ENCODE measurements at regions not wholly inside any gene's neighbourhood (a gene's known extent, or its start where the extent isn't known, plus 50 kb on each side); places are given as distances from the start of the nearest gene placed in this dataset.

DNA sequence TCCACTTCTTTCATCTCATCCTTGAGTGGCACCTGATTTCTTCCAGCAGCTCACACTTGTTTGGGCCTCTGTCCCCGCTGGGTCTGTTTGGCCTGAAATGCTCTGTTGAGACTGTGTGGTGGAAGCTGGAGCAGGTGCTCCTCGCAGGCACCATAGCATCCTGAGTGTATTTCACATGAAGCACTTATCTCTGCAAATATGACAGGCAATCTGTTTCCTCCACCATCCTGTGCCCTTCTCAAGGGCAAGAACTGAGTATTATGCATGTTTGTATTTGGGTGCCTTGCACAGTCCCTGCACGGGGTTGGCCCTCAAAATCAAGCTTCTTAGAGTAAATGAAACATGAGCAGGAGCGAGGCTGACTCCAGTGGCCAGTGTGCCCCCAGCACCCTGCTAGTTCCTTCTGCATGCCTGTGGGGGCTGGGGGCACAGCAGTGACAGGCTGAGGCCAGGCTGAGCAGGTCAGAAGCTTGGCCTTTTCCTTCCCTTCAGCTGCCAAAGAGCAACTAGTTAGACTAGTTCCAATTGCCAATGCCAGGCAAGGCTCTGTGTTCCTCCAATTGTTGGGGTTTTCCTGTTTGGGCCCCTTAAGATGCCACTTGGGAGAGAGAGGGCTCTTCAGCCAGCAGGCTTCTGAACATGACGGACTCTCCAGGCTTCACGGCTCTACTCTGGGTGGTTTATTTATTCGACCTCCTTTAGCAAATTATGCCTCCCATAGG, 129.6 kb upstream of the ATP1A1 start:
- DNase-seq, result no peak
- Histone ChIP-seq H3K4me1 (replicated peaks in 1 of 2) (no peaks in the 10 kb centered on the region), H3K27me3 (no peaks in the 10 kb centered on the region), H3K9me3 (replicated peaks in 1 of 3) (no peaks in the 10 kb centered on the region), H3K27ac (no peak overlapping the region), H3K36me3 (replicated peaks in 1 of 2) (no peaks in the 10 kb centered on the region), H3K4me3 (no peak overlapping the region)
- 62 to 73% (median 65%) methylated on average over 7 of the region's 7 CpGs for WGBS, 4 donors
- TF ChIP-seq, protein P1, sequence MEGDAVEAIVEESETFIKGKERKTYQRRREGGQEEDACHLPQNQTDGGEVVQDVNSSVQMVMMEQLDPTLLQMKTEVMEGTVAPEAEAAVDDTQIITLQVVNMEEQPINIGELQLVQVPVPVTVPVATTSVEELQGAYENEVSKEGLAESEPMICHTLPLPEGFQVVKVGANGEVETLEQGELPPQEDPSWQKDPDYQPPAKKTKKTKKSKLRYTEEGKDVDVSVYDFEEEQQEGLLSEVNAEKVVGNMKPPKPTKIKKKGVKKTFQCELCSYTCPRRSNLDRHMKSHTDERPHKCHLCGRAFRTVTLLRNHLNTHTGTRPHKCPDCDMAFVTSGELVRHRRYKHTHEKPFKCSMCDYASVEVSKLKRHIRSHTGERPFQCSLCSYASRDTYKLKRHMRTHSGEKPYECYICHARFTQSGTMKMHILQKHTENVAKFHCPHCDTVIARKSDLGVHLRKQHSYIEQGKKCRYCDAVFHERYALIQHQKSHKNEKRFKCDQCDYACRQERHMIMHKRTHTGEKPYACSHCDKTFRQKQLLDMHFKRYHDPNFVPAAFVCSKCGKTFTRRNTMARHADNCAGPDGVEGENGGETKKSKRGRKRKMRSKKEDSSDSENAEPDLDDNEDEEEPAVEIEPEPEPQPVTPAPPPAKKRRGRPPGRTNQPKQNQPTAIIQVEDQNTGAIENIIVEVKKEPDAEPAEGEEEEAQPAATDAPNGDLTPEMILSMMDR (IDR thresholded peaks at IDR 0.05), result no peak
- TF ChIP-seq POLR2A (IDR thresholded peaks at IDR 0.05), result no peak
- intact Hi-C loops (cut with DNase I), result no loop called here

DNA sequence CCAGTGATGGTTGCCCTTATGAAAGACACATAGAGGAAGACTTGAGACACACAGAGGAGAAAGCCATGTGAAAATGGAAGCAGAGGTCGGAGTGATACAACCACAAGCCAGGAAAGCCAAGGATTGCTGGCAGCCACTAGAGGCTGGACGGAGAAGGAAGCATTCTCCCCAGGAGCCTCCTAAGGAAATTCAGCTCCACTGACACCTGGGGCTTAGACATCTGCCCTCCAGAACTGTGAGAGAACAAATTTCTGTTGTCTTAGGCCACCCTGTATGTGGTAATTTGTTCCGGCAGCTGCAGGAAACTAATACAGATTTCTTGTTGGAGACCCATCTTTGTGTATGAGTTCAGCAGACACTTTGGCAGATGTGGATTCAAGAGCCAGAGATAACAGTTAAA, 126.9 kb upstream of the ATP1A1 start:
- Histone ChIP-seq H3K27me3 (no peaks in the 10 kb centered on the region), H3K27ac (no peak overlapping the region), H3K9me3 (replicated peaks in 1 of 3) (no peaks in the 10 kb centered on the region), H3K36me3 (replicated peaks in 1 of 2) (no peaks in the 10 kb centered on the region), H3K4me3 (no peak overlapping the region), H3K4me1 (replicated peaks in 1 of 2) (no peaks in the 10 kb centered on the region)
- TF ChIP-seq POLR2A (IDR thresholded peaks at IDR 0.05), result no peak
- TF ChIP-seq, protein P1 (IDR thresholded peaks at IDR 0.05), result no peak
- intact Hi-C loops (cut with DNase I), result no loop called here
- DNase-seq, result no peak
- WGBS, 4 donors, result 68 to 84% (median 78%) methylated on average over 3 of the region's 3 CpGs

DNA sequence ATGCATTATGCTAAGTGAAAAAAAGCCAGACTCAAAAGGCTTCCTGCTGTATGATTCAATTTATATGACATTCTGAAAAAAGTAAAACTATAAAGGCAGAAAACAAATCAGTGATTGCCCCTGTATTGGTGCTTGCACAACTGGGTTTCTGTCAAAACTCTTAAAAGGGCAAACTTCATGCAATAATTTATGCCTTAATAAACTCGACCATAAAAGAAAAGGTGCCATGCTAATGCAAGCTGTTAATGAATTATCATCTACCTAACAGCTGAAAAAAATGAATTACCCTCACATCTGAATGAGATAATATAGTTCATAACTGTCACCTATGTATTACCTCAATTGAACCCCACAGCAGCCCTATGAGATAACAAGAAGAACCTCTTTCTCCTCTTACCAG, 120.8 kb upstream of the ATP1A1 start:
- H3K4me1 ChIP-seq (replicated peaks in 1 of 2), result no peaks in the 10 kb centered on the region
- DNase-seq, result no peak
- WGBS, 4 donors, result 51 to 63% (median 56%) methylated on average over 1 of the region's 1 CpG
- no peak overlapping the region for H3K27ac ChIP-seq
- no peak overlapping the region for H3K4me3 ChIP-seq
- intact Hi-C loops (cut with DNase I), result no loop called here
- H3K36me3 ChIP-seq (replicated peaks in 1 of 2), result no peaks in the 10 kb centered on the region
- H3K27me3 ChIP-seq, result no peaks in the 10 kb centered on the region
- TF ChIP-seq, protein P1 (IDR thresholded peaks at IDR 0.05), result no peak
- no peak for TF ChIP-seq POLR2A (IDR thresholded peaks at IDR 0.05)
- H3K9me3 ChIP-seq (replicated peaks in 1 of 3), result no peaks in the 10 kb centered on the region

DNA sequence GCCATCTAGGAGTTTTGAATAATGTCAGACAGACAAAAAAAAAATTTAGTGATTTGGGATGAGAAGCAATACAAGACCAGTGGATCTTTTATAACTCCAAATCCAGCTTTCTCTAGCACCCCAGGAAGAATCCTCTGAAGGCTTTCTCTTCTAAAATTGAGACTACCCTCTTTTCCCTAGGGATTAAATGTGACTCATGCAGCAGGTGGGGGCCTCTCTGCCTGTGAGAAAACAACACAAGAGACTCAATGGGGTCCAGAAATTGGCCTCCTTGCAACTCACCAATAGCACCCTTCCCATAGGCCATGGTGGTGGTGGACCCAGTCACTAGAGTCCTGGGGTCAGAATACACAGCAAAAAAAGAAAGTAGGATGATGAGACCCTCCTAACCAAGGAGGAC, 120.3 kb upstream of the ATP1A1 start:
- Histone ChIP-seq H3K4me1 (replicated peaks in 1 of 2) (no peaks in the 10 kb centered on the region), H3K27ac (no peak overlapping the region), H3K27me3 (no peaks in the 10 kb centered on the region), H3K9me3 (replicated peaks in 1 of 3) (no peaks in the 10 kb centered on the region), H3K4me3 (no peak overlapping the region), H3K36me3 (replicated peaks in 1 of 2) (no peaks in the 10 kb centered on the region)
- DNase-seq, result no peak
- TF ChIP-seq, protein P1 (IDR thresholded peaks at IDR 0.05), result no peak
- no peak for TF ChIP-seq POLR2A (IDR thresholded peaks at IDR 0.05)
- intact Hi-C loops (cut with DNase I), result no loop called here
